GM12892 (cell line): ENCODE measurements at regions not wholly inside any gene's neighbourhood (a gene's known extent, or its start where the extent isn't known, plus 50 kb on each side); places are given as distances from the start of the nearest gene placed in this dataset.

Experiments
- POLR2A ChIP-seq: IDR thresholded peaks from 2 replicates; pipeline ENCODE4 v1.6.1; 2011; ENCODE audit warnings: low read depth, low read length, control low read depth
- POLR2AphosphoS5 ChIP-seq: IDR thresholded peaks from 2 replicates; pipeline ENCODE4 v1.6.1; 2011; ENCODE audit warnings: low read depth, low read length, control low read depth
- TAF1 ChIP-seq: IDR thresholded peaks from 2 replicates; pipeline ENCODE4 v1.6.1; 2011; ENCODE audit warnings: low read depth, mild to moderate bottlenecking, control low read depth, low read length, borderline replicate concordance

- no peak for TF ChIP-seq POLR2A
- no peak for TF ChIP-seq POLR2AphosphoS5
- TF ChIP-seq TAF1, result no peak
Observed at GRCh38 chr11:69380921-69381581, 87.1 kb downstream of the MYEOV start.
